Liver (tissue), 8 donors: ENCODE measurements at regions not wholly inside any gene's neighbourhood (a gene's known extent, or its start where the extent isn't known, plus 50 kb on each side); places are given as distances from the start of the nearest gene placed in this dataset.
A peak's percentile ranks its signal among the peaks of the same experiment; 100 is the strongest.

ENCODE experiments used
- DNase-seq: peaks from one replicate; pipeline ENCODE4 v3.0.0-alpha.2; 2017; ENCODE audit warnings: low spot score
- H3K27ac ChIP-seq, 2 donors: one replicate each; pipeline ENCODE4 v1.7.0; 2013; ENCODE audit warnings: inconsistent platforms in 2 of 2, low read length in 2 of 2, control low read depth in 1 of 2, low read depth in 1 of 2, mild to moderate bottlenecking in 1 of 2
- H3K27me3 ChIP-seq, 4 donors: one replicate each; pipeline versions ENCODE4 v1.6.1 to v1.7.0; 2013; ENCODE audit warnings: low read length in 3 of 4, inconsistent platforms in 1 of 4, mild to moderate bottlenecking in 1 of 4, moderate library complexity in 1 of 4; ENCODE audit not compliant: control insufficient read depth in 4 of 4, insufficient read depth in 4 of 4
- H3K36me3 ChIP-seq, 4 donors: one replicate each; pipeline versions ENCODE4 v1.6.1 to v1.7.0; 2013; ENCODE audit warnings: low read length in 3 of 4, mild to moderate bottlenecking in 3 of 4, low read depth in 1 of 4, moderate library complexity in 1 of 4; ENCODE audit not compliant: control insufficient read depth in 4 of 4, insufficient read depth in 3 of 4
- H3K4me1 ChIP-seq, 4 donors: one replicate each; pipeline versions ENCODE4 v1.6.1 to v1.7.0; 2013; ENCODE audit warnings: low read length in 3 of 4, mild to moderate bottlenecking in 3 of 4, moderate library complexity in 1 of 4; ENCODE audit not compliant: control insufficient read depth in 4 of 4, insufficient read depth in 4 of 4
- H3K4me3 ChIP-seq, 3 donors: one replicate each; pipeline versions ENCODE4 v1.6.1 to v1.7.0; 2013; ENCODE audit warnings: low read length in 3 of 3, control low read depth in 1 of 3, low read depth in 1 of 3, mild to moderate bottlenecking in 1 of 3
- H3K9ac ChIP-seq, 2 donors: one replicate each; pipeline ENCODE4 v1.7.0; 2013; ENCODE audit warnings: low read length in 2 of 2, mild to moderate bottlenecking in 2 of 2, moderate library complexity in 2 of 2, control low read depth in 1 of 2, low read depth in 1 of 2
- H3K9me3 ChIP-seq, 4 donors: one replicate each; pipeline versions ENCODE4 v1.6.1 to v1.7.0; 2013; ENCODE audit warnings: low read length in 3 of 4; ENCODE audit not compliant: control insufficient read depth in 4 of 4
- EGR1 ChIP-seq, 2 donors: IDR thresholded peaks; 2 replicates each; pipeline ENCODE4 v1.6.1; 2016 to 2018; ENCODE audit warnings: antibody characterized with exemption in 2 of 2, low read depth in 2 of 2
- FOXA2 ChIP-seq: IDR thresholded peaks from 2 replicates; pipeline ENCODE4 v1.6.1; 2016; ENCODE audit warnings: antibody characterized with exemption
- GABPA ChIP-seq, 2 donors: IDR thresholded peaks in 1 of 2; conservative IDR thresholded peaks in 1 of 2; 2 replicates each; pipeline ENCODE4 v1.6.1; 2016; ENCODE audit warnings: antibody characterized with exemption in 2 of 2, mild to moderate bottlenecking in 1 of 2, moderate library complexity in 1 of 2
- RAD21 ChIP-seq, 2 donors: IDR thresholded peaks; 2 replicates each; pipeline ENCODE4 v1.6.1; 2016; ENCODE audit warnings: antibody characterized with exemption in 2 of 2, mild to moderate bottlenecking in 2 of 2
- TAF1 ChIP-seq: conservative IDR thresholded peaks from 2 replicates; pipeline ENCODE4 v1.6.1; 2016; ENCODE audit warnings: antibody characterized with exemption, mild to moderate bottlenecking
- WGBS: extraction: QIAGEN DNeasy Blood & Tissue Kit; methylation state at CpG from one replicate; pipeline ENCODE4 v1.1.7; 2013; 5-methylcytosine and 5-hydroxymethylcytosine counted together
- TF ChIP-seq, protein P1 (sequence below): IDR thresholded peaks from 2 replicates; pipeline ENCODE4 v1.6.1; 2016; ENCODE audit warnings: antibody characterized with exemption
- TF ChIP-seq, protein P2 (sequence below): fragments of 150-350 bp; IDR thresholded peaks from 2 replicates; pipeline ENCODE4 v1.5.1; 2017; ENCODE audit warnings: improper control_type of control experiment, low read depth, low read length; ENCODE audit not compliant: missing input control
- TF ChIP-seq, protein P3 (sequence below): IDR thresholded peaks from 2 replicates; pipeline ENCODE4 v1.6.1; 2016; ENCODE audit warnings: antibody characterized with exemption
- donor health status: healthy.
- donor health status: healthy.
- donor health status: healthy.
- donor health status: healthy.
- donor health status: healthy.

DNA sequence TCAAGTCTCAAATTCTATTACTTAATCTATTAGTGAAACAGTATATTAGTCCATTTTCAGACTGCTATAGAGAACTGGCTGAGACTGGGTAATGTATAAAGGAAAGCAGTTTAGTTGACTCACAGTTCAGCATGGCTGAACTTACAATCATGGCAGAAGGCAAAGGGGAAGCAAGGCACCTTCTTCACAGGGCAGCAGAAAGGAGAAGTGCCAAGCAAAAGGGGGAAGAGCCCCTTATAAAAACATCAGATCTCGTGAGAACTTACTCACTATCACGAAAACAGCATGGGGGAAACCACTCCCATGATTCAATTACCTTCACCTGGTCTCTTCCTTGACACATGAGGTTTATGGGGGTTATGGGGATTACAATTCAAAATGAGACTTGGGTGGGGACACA lies 67.9 kb upstream of the CHSY3 start:
- Histone ChIP-seq H3K9ac (no peak overlapping the region), H3K36me3 (no peaks in the 10 kb centered on the region), H3K4me3 (no peak overlapping the region), H3K27me3 (no peaks in the 10 kb centered on the region), H3K4me1 (no peaks in the 10 kb centered on the region), H3K27ac (no peak overlapping the region), H3K9me3 (no peaks in the 10 kb centered on the region)
- WGBS = 59% methylated on average over 2 of the region's 2 CpGs
- TF ChIP-seq, protein P1, sequence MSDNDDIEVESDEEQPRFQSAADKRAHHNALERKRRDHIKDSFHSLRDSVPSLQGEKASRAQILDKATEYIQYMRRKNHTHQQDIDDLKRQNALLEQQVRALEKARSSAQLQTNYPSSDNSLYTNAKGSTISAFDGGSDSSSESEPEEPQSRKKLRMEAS = no peak
- TF ChIP-seq, protein P2, sequence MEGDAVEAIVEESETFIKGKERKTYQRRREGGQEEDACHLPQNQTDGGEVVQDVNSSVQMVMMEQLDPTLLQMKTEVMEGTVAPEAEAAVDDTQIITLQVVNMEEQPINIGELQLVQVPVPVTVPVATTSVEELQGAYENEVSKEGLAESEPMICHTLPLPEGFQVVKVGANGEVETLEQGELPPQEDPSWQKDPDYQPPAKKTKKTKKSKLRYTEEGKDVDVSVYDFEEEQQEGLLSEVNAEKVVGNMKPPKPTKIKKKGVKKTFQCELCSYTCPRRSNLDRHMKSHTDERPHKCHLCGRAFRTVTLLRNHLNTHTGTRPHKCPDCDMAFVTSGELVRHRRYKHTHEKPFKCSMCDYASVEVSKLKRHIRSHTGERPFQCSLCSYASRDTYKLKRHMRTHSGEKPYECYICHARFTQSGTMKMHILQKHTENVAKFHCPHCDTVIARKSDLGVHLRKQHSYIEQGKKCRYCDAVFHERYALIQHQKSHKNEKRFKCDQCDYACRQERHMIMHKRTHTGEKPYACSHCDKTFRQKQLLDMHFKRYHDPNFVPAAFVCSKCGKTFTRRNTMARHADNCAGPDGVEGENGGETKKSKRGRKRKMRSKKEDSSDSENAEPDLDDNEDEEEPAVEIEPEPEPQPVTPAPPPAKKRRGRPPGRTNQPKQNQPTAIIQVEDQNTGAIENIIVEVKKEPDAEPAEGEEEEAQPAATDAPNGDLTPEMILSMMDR = no peak
- TF ChIP-seq GABPA (IDR thresholded peaks at IDR 0.05 in 1 of 2, conservative IDR thresholded peaks at IDR 0.05 in 1 of 2) = no peak
- TF ChIP-seq RAD21 (IDR thresholded peaks at IDR 0.05) = no peak
- no peak for DNase-seq

DNA sequence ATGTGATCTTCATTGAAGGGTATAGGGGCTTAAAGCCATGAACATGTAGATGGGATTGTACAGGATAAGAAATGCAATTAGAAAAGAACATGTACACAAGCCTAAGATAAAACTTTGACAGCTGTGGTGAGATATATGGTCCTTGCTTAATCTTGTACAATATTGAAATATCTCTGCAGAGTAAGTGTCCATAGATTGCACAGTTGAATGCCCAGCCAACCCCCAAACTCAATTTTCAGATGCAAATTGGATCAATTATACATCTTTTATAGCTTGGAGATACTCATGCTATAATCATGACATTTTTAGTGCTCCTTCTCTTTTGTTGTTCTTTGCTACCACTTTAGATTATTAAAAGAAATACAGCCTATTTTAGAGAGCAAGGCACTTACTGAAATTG lies 59.5 kb upstream of the CHSY3 start:
- H3K9me3 ChIP-seq = no peaks in the 10 kb centered on the region
- no peak overlapping the region for H3K9ac ChIP-seq
- no peak overlapping the region for H3K27ac ChIP-seq
- no peaks in the 10 kb centered on the region for H3K27me3 ChIP-seq
- H3K36me3 ChIP-seq = no peaks in the 10 kb centered on the region
- no peak for DNase-seq
- no peaks in the 10 kb centered on the region for H3K4me1 ChIP-seq
- TF ChIP-seq, protein P2 = no peak
- TF ChIP-seq FOXA2 = no peak
- TF ChIP-seq, protein P3, sequence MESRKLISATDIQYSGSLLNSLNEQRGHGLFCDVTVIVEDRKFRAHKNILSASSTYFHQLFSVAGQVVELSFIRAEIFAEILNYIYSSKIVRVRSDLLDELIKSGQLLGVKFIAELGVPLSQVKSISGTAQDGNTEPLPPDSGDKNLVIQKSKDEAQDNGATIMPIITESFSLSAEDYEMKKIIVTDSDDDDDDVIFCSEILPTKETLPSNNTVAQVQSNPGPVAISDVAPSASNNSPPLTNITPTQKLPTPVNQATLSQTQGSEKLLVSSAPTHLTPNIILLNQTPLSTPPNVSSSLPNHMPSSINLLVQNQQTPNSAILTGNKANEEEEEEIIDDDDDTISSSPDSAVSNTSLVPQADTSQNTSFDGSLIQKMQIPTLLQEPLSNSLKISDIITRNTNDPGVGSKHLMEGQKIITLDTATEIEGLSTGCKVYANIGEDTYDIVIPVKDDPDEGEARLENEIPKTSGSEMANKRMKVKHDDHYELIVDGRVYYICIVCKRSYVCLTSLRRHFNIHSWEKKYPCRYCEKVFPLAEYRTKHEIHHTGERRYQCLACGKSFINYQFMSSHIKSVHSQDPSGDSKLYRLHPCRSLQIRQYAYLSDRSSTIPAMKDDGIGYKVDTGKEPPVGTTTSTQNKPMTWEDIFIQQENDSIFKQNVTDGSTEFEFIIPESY = no peak
- no peak for TF ChIP-seq TAF1
- TF ChIP-seq, protein P1 = no peak
- no peak for TF ChIP-seq EGR1 (IDR thresholded peaks at IDR 0.05; ENCODE audit: low read depth in 2 of 2)
- H3K4me3 ChIP-seq = no peak overlapping the region

DNA sequence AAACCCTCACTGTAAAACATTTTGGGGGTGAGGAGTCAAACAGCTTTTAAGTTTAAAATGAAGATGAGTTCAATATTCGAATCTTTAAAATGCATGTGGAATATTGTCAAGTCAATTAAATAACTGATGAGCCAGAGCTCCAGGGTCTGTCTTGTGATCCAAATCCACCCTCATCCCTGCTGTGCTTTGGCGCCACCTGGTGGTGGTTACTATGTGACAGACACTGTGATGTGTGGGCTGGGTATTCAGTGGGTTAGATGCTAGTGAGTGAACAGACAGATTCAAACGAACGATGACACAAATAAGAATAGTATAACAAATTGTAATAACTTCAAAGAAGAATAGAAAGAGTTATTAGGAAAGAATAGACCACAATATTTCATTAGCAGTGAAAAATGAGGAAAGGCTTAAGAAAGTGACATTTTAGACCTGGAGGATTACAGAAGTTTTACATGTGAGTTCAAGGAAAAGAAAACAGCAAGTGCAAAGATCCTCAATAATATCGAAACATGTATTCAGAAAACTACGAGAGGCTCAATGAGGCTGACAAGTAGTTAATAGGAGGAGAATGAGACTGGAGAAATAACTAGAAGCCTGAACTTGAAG lies 51.4 kb upstream of the CHSY3 start:
- Histone ChIP-seq H3K27me3 (no peaks in the 10 kb centered on the region), H3K36me3 (no peaks in the 10 kb centered on the region), H3K9me3 (no peaks in the 10 kb centered on the region), H3K4me3 (no peak overlapping the region), H3K27ac (no peak overlapping the region), H3K9ac (no peak overlapping the region), H3K4me1 (no peaks in the 10 kb centered on the region)
- DNase-seq = peak; percentile 82
- TF ChIP-seq RAD21 (IDR thresholded peaks at IDR 0.05) (peak; percentile 82 to 90), GABPA (IDR thresholded peaks at IDR 0.05 in 1 of 2, conservative IDR thresholded peaks at IDR 0.05 in 1 of 2) (no peak)
- TF ChIP-seq, protein P2 = peak; percentile 84
- WGBS = 16% methylated on average over 6 of the region's 6 CpGs
